GM19397 (cell line): ENCODE measurements at regions not wholly inside any gene's neighbourhood (a gene's known extent, or its start where the extent isn't known, plus 50 kb on each side); places are given as distances from the start of the nearest gene placed in this dataset.
"Not testable (repeated sequence)": the region's sequence is repeated elsewhere in the genome, so short reads cannot be mapped to it uniquely, and the experiment has no call there.

Experiments
- ATAC-seq: cut with Tn5 transposase; IDR thresholded peaks from one replicate; pipeline ENCODE4 v1.9.1; 2021; ENCODE audit warnings: mild to moderate bottlenecking, moderate library complexity; ENCODE audit not compliant: unreplicated experiment

- ATAC-seq = no peak
Observed at GRCh38 chr14:83912032-83912642, 1617.8 kb upstream of the FLRT2 start.

GRCh38 chr14:83913476-83913875 lies 1616.5 kb upstream of the FLRT2 start:
- no peak for ATAC-seq

GRCh38 chr14:83918546-83918945 lies 1611.4 kb upstream of the FLRT2 start:
- no peak for ATAC-seq

- not testable (repeated sequence) for ATAC-seq
Observed at GRCh38 chr14:83919675-83920074, 1610.3 kb upstream of the FLRT2 start.

GRCh38 chr14:83923842-83924241 lies 1606.1 kb upstream of the FLRT2 start:
- ATAC-seq = no peak

GRCh38 chr14:83924259-83924658 lies 1605.7 kb upstream of the FLRT2 start:
- ATAC-seq = no peak

- no peak for ATAC-seq
Observed at GRCh38 chr14:83940253-83940652, 1589.7 kb upstream of the FLRT2 start.

GRCh38 chr14:83958359-83958758 lies 1571.6 kb upstream of the FLRT2 start:
- ATAC-seq = no peak

GRCh38 chr14:83960832-83961512 lies 1569.0 kb upstream of the FLRT2 start:
- no peak for ATAC-seq

GRCh38 chr14:83969998-83970397 lies 1559.9 kb upstream of the FLRT2 start:
- no peak for ATAC-seq

GRCh38 chr14:83972631-83973030 lies 1557.3 kb upstream of the FLRT2 start:
- ATAC-seq = no peak

- ATAC-seq = no peak
Observed at GRCh38 chr14:83974647-83975163, 1555.2 kb upstream of the FLRT2 start.

- ATAC-seq = no peak
Observed at GRCh38 chr14:83975435-83975834, 1554.5 kb upstream of the FLRT2 start.

GRCh38 chr14:83975841-83976770 lies 1553.8 kb upstream of the FLRT2 start:
- ATAC-seq = no peak

- ATAC-seq = no peak
Observed at GRCh38 chr14:83977583-83977982, 1552.4 kb upstream of the FLRT2 start.

- not testable (repeated sequence) for ATAC-seq
Observed at GRCh38 chr14:83981676-83982258, 1548.2 kb upstream of the FLRT2 start.

GRCh38 chr14:83988275-83988674 lies 1541.7 kb upstream of the FLRT2 start:
- no peak for ATAC-seq

GRCh38 chr14:83991666-83992065 lies 1538.3 kb upstream of the FLRT2 start:
- ATAC-seq = no peak

- ATAC-seq = no peak
Observed at GRCh38 chr14:83992857-83993256, 1537.1 kb upstream of the FLRT2 start.

- ATAC-seq = no peak
Observed at GRCh38 chr14:83993545-83993944, 1536.4 kb upstream of the FLRT2 start.

GRCh38 chr14:83994020-83994419 lies 1535.9 kb upstream of the FLRT2 start:
- ATAC-seq = no peak
